HG03520 (cell line): ENCODE measurements at regions not wholly inside any gene's neighbourhood (a gene's known extent, or its start where the extent isn't known, plus 50 kb on each side); places are given as distances from the start of the nearest gene placed in this dataset.
"Not testable (repeated sequence)": the region's sequence is repeated elsewhere in the genome, so short reads cannot be mapped to it uniquely, and the experiment has no call there.

Experiments used
- ATAC-seq: cut with Tn5 transposase; IDR thresholded peaks from one replicate; pipeline ENCODE4 v1.9.1; 2021; ENCODE audit warnings: mild to moderate bottlenecking, moderate library complexity; ENCODE audit not compliant: unreplicated experiment

- no peak for ATAC-seq
Observed at GRCh38 chr15:46080016-46080415, 445.2 kb downstream of the SQOR start.

DNA sequence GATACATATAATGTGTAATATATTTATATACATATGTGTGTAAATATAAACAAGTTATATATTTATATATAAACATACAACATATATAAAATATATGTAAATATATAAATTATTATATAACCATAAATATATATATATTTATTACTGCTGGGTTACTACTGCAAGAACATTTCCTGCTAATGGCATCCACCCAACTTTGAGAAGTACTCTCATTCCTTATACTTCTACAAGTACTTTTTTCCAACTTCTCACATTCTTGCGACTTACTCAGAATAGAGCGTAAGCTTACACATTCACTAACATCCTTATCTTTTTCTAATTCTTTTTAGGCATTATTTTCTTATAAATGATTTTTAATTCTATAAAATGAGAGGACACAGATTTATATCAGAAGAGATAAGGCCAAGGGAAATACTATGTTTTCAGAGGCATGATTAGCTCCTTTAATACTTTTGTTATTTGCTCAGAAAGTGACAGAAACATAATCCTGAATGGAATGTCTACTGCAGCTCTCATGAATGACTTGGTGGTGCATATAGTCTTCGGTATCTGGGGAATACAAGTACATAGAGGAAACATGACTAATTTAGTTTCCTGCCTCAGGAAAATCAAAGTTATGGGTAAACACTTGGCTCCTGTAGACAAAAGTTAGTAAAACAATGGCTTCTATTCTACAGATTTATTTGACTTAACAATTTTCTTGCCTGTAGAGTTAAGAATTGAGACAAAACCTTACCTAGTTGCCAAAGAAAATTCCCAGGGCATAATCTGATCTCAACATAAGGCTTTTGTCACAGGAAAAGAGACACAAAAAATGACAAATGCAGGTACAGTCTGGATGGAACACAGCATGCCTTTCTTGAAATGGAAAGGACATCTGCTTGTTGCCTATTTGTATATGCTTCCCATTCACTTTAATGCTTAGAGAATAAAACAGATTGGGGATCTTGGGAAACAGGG, 453.9 kb downstream of the SQOR start:
- no peak for ATAC-seq

GRCh38 chr15:46089467-46089935, 454.7 kb downstream of the SQOR start:
- no peak for ATAC-seq

- no peak for ATAC-seq
Observed at GRCh38 chr15:46091860-46092450, 457.1 kb downstream of the SQOR start.

GRCh38 chr15:46098006-46098405, 463.2 kb downstream of the SQOR start:
- not testable (repeated sequence) for ATAC-seq

DNA sequence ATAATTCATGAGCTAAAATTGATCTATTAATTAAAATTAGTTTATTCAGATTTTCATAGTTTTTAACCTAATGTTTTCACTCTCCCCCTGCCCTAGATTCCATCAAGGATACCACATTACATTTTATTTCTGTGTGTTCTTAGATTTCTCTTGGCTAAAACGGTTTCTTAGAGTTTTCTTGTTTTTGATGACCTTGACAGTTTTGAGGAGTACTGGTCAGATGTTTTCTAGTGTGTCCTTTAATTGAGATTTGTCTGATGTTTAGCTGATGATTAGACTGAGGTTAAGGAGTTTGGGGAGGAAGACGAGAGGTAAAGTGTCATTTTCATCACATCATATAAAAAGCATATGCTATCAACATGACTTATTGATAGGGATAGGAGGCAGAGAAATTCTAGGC, 475.9 kb downstream of the SQOR start:
- no peak for ATAC-seq

DNA sequence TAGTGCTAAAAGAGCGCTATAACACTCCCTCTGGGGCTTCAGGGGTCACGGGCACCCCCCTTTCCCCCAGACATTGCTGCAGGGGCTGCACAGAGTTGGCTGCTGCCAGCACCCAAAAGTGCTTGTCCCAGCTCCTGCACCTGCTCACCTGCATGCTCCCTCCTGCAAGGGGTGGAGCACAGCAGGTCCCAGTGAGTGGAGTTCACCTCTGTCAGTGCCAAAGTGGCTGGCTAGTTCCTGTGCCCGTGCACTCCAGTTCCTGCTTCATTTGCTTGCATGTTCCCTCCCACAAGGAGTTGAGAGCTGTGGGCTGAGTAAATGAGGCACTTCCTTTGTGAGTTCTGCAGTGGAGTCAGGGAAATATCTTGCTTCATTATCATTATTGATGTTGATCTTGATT, 476.9 kb downstream of the SQOR start:
- ATAC-seq, result no peak

DNA sequence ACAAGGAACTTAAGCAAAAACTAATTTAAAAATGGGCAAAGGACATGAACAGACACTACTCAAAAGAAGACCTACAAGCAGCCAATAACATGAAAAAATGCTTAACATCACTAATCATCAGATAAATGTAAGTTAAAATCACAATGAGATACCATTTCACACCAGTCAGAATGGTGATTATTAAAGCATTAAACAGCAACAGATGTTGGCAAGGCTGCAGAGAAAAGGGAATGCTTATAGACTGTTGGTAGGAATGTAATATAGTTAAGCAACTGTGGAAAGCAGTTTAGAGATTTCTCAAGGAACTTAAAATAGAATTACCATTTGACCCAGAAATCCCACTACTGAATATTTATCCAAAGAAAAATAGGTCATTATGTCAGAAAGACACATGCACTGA, 482.2 kb downstream of the SQOR start:
- no peak for ATAC-seq

- ATAC-seq, result no peak
Observed at GRCh38 chr15:46120713-46121112, 485.9 kb downstream of the SQOR start.

DNA sequence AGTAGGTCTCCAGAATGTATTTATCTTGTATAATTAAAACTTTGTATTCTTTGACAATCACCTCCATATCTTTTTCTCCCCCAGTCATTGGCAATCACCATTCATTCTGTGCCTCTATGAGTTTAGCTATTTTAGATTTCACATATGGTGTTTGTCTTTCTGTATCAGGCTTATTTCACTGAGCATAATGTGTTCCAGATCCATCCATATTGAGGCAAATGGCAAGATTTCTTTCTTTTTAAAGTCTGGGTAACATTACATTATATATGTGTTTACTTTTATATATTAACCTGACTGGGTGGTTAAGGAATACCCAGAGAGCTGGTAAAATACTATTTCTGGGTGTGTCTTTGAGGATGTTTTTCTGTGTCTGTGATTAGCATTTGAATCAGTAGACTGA, 486.6 kb downstream of the SQOR start:
- ATAC-seq, result no peak

DNA sequence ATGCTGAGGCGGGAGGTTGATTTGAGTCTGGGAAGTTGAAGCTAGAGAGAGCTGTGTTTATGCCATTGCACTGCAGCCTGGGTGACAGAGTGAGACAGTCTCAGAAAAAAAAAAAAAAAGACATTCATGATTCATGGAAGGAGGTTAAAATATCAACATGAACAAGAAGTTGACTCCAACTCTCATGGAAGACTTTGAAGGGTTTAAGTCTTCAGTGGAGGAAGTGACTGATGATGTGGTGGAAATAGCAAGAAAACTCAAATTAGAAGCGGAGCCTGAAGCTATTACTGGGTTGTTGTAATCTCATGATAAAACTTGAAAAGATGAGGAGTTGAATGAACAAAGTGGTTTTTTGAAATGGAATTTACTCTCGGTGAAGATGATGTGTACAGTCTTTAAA, 491.8 kb downstream of the SQOR start:
- no peak for ATAC-seq

GRCh38 chr15:46127361-46127874, 492.6 kb downstream of the SQOR start:
- ATAC-seq, result no peak

- ATAC-seq, result no peak
Observed at GRCh38 chr15:46129145-46129544, 494.3 kb downstream of the SQOR start.

DNA sequence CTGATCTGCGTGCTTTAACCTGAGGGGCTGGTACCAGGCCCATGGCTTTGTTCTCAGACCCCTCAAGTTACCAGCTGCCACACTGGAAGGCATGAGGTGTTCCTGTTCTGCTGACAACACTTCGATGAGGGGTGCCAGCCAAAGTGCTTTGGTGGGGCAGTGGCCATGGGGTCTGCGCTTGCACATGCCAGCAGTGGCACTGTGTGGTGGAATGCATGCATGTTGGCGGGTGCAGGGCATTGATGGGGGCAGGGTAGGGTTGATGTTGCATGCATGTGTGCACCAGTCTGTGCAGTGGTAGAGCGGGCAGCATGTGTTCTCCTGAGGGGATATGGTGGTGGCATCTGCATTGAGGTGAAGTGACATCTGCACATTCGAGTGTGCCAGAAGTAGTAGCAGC, 497.0 kb downstream of the SQOR start:
- ATAC-seq, result no peak

DNA sequence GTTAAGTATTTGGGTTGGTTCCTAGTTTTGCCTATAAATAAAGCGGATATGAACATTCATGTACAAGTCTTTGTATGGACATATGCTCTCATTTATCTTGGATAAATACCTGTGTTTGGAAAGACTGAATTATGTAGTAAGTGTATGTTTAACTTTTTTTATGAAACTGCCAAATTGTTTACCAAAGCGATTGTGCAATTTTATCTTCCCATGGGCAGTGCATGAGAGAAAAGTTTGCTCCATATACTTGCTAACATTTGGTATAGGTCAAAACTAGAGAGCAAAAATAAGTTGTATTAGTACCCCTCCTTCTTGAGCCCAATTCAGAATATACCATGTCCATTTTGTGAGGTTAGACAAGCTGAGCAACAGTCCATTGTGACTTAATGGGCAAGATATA, 502.6 kb downstream of the SQOR start:
- ATAC-seq, result no peak

GRCh38 chr15:46146002-46146401, 511.2 kb downstream of the SQOR start:
- ATAC-seq, result no peak

GRCh38 chr15:46146915-46147314, 512.1 kb downstream of the SQOR start:
- ATAC-seq, result no peak

- ATAC-seq, result no peak
Observed at GRCh38 chr15:46151786-46152185, 517.0 kb downstream of the SQOR start.

GRCh38 chr15:46166750-46167149, 531.9 kb downstream of the SQOR start:
- no peak for ATAC-seq

DNA sequence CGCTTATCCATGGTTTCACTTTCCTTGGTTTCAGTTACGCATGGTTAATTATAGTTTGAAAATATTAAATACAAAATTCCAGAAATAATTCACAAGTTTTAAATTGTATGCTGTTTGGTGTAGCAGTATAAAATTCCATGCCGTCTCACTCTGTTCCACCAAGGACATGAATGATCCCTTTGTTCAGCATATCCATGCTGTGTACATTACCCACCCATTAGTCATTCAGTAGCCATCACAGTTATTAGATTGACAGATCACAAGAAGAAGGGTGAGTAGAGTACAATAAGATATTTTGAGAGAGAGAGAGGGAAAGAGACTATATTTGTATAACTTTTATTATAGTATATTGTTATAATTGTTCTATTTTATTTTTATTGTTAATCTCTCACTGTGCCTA, 535.5 kb downstream of the SQOR start:
- no peak for ATAC-seq

DNA sequence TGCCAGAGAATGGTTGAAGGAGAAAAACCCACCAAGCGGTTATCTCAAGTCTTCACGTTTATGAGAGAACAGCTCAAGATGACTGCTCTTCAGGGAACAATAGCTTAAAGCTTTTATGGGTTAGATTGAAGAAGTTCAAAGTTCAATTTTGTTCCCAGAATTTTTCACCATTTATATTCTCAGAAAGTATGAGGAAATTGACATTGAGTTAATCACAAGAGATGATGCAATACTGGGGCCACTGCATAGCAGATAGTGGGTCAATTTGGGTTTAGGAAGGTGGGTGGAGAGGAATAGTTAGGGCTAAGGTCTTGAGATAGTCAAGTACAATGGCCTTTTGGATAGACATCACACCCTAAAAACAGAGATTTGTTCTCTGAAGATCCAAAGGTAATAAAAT, 539.3 kb downstream of the SQOR start:
- ATAC-seq, result no peak

GRCh38 chr15:46177219-46177618, 542.4 kb downstream of the SQOR start:
- no peak for ATAC-seq
